Brain microvascular endothelial cell (primary cell): ENCODE measurements at regions not wholly inside any gene's neighbourhood (a gene's known extent, or its start where the extent isn't known, plus 50 kb on each side); places are given as distances from the start of the nearest gene placed in this dataset.

Experiments used
- DNase-seq: peaks from one replicate; pipeline ENCODE4 v3.0.0-alpha.2; 2020
- H3K27ac ChIP-seq: fragments of 250-450 bp; sonication (Bioruptor Pico); 2 replicates; pipeline ENCODE4 v1.5.1; 2020; ENCODE audit warnings: mild to moderate bottlenecking, moderate library complexity
- H3K27me3 ChIP-seq: fragments of 250-450 bp; sonication (Bioruptor Pico); replicated peaks from 2 replicates; pipeline ENCODE4 v1.5.1; 2020; ENCODE audit warnings: mild to moderate bottlenecking
- H3K36me3 ChIP-seq: fragments of 250-450 bp; sonication (Bioruptor Pico); replicated peaks from 2 replicates; pipeline ENCODE4 v1.5.1; 2020; ENCODE audit warnings: mild to moderate bottlenecking
- H3K4me3 ChIP-seq: 2 replicates; pipeline ENCODE4 v1.5.1; 2011; ENCODE audit warnings: low read depth, mild to moderate bottlenecking, control low read depth, low read length, moderate library complexity
- in situ Hi-C: cut with HindIII; loops from 2 replicates; pipeline ENCODE4 v1.10.0; 2017; ENCODE audit warnings: low sequenced_read_pairs, low pct_ligation_motif_present
- TF ChIP-seq, protein P1 (sequence below): IDR thresholded peaks from 2 replicates; pipeline ENCODE4 v1.5.1; 2011; ENCODE audit warnings: low read depth, mild to moderate bottlenecking, moderate library complexity, low read length, control low read depth, inconsistent platforms; ENCODE audit errors: missing control alignments

DNA sequence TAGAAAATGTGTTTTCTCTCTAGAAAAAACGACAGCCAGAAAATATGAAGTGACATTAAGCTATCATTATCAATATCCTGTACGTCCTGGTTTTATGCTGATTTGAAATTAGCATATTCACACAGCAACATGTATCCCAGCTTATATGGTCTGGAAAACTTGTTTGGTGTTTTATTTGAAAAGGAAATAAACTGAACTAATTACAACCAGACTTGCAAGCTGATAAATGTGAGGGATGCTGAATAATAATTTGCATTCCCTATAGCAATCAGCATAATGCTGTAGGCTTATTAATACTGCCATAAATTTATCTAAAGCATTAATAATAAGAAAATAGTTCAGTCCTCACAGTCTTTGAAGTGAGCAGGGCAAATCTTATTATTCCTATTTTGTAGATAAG, 336.9 kb upstream of the UMPS start:
- no peak overlapping the region for H3K27ac ChIP-seq
- in situ Hi-C loops: no loop called here
- no peak for DNase-seq
- H3K27me3 ChIP-seq: no peaks in the 10 kb centered on the region
- H3K36me3 ChIP-seq: no peaks in the 10 kb centered on the region
- TF ChIP-seq, protein P1, sequence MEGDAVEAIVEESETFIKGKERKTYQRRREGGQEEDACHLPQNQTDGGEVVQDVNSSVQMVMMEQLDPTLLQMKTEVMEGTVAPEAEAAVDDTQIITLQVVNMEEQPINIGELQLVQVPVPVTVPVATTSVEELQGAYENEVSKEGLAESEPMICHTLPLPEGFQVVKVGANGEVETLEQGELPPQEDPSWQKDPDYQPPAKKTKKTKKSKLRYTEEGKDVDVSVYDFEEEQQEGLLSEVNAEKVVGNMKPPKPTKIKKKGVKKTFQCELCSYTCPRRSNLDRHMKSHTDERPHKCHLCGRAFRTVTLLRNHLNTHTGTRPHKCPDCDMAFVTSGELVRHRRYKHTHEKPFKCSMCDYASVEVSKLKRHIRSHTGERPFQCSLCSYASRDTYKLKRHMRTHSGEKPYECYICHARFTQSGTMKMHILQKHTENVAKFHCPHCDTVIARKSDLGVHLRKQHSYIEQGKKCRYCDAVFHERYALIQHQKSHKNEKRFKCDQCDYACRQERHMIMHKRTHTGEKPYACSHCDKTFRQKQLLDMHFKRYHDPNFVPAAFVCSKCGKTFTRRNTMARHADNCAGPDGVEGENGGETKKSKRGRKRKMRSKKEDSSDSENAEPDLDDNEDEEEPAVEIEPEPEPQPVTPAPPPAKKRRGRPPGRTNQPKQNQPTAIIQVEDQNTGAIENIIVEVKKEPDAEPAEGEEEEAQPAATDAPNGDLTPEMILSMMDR: no peak
- no peak overlapping the region for H3K4me3 ChIP-seq

DNA sequence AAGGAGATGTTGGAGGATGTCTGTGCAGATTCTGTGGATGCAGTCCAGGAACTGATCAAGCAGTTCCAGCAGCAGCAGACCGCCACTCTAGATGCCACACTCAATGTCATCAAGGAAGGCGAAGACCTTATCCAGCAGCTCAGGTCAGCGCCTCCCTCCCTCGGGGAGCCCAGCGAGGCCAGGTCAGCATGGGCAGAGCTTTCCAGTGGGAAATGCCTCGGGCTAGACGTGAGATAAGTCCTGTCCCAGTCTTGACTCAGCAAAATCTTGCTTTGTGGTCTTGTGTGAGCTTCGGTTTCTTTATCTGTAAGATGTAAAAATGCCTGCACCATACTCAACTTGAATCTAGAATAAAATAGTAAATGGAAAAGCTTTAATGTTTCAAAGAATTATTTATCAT, 335.1 kb upstream of the UMPS start:
- DNase-seq: peak; percentile 5
- no peaks in the 10 kb centered on the region for H3K27me3 ChIP-seq
- H3K4me3 ChIP-seq: no peak overlapping the region
- TF ChIP-seq, protein P1: no peak
- in situ Hi-C loops: no loop called here
- no peaks in the 10 kb centered on the region for H3K36me3 ChIP-seq
- H3K27ac ChIP-seq: no peak overlapping the region

DNA sequence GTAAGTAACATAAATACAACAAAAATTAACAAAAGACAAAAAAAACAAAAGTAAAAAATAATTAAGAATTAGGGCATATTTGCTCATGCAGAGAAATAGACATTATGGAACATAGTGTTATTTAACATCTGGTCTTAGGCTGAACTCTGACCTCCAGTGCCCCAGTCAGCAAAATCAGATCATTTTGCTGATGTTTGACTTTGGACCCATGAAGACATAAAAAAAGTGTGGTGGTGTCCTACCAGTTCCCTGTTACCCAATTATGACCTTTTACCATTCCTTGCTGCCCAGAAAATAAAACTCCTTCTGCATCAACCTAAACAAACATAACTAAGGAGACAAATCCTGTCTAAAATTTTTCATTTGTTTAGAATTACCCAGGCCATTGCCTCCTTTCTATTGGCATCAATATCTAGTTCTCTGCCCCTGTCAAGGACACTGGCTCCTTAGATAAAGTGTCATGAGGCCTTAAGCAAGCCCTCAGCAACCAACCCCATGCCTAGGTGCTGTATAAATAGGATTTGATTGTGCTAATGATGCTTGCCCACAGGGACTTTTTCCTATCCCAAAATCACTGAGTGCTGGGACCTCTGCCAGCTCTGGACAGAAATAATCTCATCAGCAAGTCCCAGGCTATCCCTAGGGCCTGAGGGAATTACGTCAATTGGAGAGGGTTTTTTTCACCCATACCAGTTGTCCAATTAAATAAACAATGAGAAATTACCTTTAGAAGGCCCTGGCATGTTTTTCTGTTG, 334.5 kb upstream of the UMPS start:
- Histone ChIP-seq H3K36me3 (no peaks in the 10 kb centered on the region), H3K27ac (no peak overlapping the region), H3K27me3 (no peaks in the 10 kb centered on the region), H3K4me3 (no peak overlapping the region)
- in situ Hi-C loops: no loop called here
- TF ChIP-seq, protein P1: no peak
- no peak for DNase-seq

DNA sequence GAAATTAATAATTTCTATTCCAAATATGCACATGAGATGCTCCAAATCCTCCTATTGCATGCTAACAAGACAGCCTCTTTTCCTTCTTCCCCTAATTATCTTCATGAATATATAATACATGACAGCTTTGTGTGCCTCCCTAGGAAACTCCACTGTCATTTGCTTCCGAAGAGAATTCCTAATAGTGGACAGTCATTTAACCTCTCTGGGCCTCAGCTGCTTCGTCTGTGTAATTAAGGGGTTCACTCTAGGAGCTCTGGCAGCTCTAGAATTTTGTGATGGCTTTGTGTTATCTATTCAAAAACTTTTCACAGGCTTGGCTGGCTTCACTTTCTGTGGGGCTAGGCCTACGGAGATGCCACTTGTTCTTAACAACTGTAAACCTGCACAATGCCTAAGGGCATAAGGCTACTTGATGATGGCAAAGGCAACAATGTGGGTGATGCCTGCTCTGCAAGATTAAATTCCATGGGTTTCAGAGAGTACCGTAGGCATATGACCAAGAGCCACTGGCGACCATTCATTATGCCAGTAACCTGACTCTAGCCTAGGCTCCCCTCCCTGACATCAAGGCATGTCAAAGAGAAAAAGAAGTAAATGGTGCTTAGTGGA, 333.8 kb upstream of the UMPS start:
- DNase-seq: no peak
- H3K27ac ChIP-seq: no peak overlapping the region
- TF ChIP-seq, protein P1: no peak
- H3K4me3 ChIP-seq: no peak overlapping the region
- no peaks in the 10 kb centered on the region for H3K27me3 ChIP-seq
- no peaks in the 10 kb centered on the region for H3K36me3 ChIP-seq
- in situ Hi-C loops: no loop called here

DNA sequence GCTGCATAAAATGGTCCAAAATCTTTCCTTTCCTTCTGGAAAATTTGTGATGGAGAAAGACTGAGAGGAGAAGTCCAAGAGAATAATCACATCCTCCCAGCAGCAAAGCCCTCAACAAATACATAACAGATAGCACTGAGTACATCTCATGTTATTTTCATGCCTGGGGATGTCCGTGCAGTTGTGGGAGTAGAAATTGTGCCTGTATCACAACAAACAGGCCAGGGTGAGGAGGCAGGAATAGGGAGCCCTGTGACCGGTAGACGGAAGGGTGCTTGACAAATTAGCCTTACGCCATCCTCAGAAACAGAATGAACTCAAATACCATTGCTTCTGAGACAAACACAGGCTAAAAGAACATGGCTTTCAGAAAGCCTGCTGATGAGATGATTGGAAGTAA, 333.2 kb upstream of the UMPS start:
- H3K27me3 ChIP-seq: no peaks in the 10 kb centered on the region
- TF ChIP-seq, protein P1: no peak
- no peak overlapping the region for H3K4me3 ChIP-seq
- H3K27ac ChIP-seq: no peak overlapping the region
- in situ Hi-C loops: no loop called here
- H3K36me3 ChIP-seq: no peaks in the 10 kb centered on the region
- DNase-seq: no peak

DNA sequence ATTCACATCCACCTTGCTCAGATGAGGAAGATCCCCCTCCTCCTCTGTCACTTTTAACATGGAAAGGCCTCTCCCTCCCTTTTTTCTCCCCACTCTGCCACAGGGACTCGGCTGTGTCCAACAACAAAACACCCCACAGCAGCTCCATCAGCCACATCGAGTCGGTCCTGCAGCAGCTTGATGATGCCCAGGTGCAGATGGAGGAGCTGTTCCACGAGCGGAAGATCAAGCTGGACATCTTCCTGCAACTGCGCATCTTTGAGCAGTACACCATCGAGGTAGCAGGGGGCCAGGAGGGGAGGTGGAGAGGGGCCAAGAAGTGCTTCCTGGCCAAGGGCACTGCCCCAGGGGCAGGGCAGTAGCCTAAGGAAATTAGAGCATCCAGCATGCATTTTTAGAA, 331.7 kb upstream of the UMPS start:
- in situ Hi-C loops: no loop called here
- Histone ChIP-seq H3K4me3 (no peak overlapping the region), H3K27ac (no peak overlapping the region), H3K27me3 (no peaks in the 10 kb centered on the region), H3K36me3 (no peaks in the 10 kb centered on the region)
- DNase-seq: no peak
- TF ChIP-seq, protein P1: no peak
